ENCODE measurements at regions not wholly inside any gene's neighbourhood (a gene's known extent, or its start where the extent isn't known, plus 50 kb on each side); places are given as distances from the start of the nearest gene placed in this dataset.

DNA sequence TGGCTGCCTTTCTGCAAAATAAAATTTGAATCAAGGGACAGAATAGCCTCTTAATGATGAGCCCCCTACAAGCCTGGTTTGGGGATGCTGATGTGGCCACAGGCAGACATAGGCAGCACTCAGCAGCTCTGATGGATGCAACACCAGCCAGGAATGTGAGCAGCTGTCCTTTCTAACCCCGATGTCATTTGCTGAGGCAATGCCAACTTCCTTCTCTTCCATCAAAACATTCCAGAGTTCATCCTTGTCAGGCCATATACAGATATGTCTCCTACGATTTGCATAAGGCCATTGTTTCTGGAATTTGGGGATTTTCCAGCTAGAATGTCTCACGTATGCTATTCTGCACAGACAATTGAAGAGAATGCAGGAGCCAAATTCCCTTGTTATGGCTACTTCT is 52.1 kb upstream of the MYOCD start:
- Histone ChIP-seq H3K9ac (ENCODE audit: low read depth, low read length) (no peak overlapping the region), H3K27me3 (ENCODE audit: control insufficient read depth, insufficient read depth, low read length) (no peaks in the 10 kb centered on the region), H3K4me3 (ENCODE audit: low read depth, low read length) (no peak overlapping the region), H3K27ac (ENCODE audit: low read depth, low read length) (no peak overlapping the region), H3K4me1 (ENCODE audit: control insufficient read depth, insufficient read depth, low read length) (no peaks in the 10 kb centered on the region), H3K9me3 (ENCODE audit: control insufficient read depth, insufficient read depth, low read length) (no peaks in the 10 kb centered on the region), H3K36me3 (ENCODE audit: control insufficient read depth, insufficient read depth, low read length) (no peaks in the 10 kb centered on the region)
